Activated effector memory CD4-positive, alpha-beta T cell treated with Interleukin-2 at 50 U/mL for 16 hours (primary cell): ENCODE measurements at regions not wholly inside any gene's neighbourhood (a gene's known extent, or its start where the extent isn't known, plus 50 kb on each side); places are given as distances from the start of the nearest gene placed in this dataset.
"Not testable (repeated sequence)": the region's sequence is repeated elsewhere in the genome, so short reads cannot be mapped to it uniquely, and the experiment has no call there.

Experiments
- DNase-seq: peaks from one replicate; pipeline ENCODE4 v3.0.0-alpha.2; 2020

DNA sequence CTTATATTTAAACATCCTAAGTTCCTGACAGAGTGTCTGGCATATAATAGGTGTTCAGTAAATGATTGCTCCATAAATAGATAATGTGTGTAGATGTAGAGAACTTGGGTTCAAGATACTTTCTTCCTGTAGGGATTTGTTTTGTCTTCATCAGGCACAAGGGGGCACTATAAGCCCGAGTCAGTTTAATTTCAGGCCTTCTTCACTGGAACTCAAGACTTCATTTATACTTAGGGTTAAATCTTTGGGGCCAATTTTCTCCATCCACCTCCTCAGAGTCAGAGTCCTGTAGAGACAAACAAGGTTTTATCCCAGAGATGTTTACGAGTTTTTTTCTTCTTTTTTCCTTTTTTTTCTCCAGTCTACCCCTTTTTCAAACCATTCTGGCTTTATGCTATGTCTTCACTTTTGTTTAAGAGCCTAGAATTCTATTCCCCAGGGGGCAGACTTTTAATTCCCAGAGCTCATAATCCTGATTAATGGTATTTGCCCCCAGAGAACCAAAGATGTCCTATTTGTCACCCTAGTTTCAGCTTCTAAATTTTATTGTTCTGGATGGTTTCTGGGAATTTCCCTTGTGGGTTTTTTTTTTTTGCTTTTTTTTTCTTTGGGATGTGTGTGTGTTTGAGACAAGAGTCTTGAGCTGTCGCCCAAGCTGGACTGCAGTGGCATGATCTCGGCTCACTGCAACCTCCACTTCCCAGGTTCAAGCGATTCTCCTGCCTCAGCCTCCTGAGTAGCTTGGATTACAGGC, 88.4 kb downstream of the HFE start:
- no peak for DNase-seq

DNA sequence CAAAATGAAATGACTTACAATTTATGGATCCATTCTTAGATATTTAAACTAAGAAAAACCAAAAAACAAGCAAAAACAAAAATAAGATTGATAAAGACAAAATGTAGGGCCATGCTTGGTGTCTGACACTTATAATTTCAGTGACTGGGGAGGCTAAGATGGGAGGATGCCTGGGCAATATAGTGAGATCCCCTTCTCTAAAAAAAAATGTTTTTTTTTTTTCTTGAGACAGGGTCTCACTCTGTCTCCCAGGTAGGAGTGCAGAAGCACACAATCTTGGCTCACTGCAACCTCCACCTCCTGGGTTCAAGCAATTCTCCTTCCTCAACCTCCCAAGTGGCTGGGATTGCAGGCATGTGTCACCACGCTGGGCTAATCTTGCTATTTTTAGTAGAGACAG, 92.4 kb downstream of the HFE start:
- DNase-seq: no peak

DNA sequence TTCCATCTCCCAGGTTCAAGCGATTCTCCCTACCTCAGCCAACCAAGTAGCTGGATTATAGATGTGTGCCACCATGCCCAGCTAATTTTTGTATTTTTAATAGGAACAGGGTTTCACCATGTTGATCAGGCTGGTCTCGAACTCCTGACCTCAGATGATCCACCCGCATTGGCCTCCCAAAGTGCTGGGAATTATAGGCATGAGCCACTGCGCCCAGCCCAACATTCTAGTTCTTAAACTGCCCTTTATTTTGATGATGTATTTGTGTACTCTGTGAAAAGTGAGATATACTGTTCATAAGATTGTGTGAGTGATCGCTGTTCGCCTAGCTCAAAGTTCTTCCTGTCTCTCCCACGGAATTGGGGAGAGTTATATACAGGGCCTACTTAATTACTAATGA, 93.1 kb downstream of the HFE start:
- no peak for DNase-seq

DNA sequence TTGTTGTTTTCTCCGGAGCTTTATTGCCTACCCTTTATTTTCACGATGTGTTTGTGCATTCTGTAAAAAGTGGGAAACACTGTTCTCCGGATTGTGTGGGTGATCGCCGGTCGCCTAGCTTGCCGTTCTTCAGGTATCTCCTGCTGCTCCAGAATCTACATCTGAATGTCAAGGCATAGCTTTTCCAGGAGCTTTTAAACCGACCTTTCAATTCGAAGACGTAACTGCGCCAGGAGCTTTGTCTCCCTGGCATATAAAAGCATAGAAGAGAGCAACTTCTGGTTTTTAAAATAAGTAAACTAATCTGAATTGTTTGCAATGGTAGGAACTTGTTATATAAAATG, 96.0 kb downstream of the HFE start:
- no peak for DNase-seq

DNA sequence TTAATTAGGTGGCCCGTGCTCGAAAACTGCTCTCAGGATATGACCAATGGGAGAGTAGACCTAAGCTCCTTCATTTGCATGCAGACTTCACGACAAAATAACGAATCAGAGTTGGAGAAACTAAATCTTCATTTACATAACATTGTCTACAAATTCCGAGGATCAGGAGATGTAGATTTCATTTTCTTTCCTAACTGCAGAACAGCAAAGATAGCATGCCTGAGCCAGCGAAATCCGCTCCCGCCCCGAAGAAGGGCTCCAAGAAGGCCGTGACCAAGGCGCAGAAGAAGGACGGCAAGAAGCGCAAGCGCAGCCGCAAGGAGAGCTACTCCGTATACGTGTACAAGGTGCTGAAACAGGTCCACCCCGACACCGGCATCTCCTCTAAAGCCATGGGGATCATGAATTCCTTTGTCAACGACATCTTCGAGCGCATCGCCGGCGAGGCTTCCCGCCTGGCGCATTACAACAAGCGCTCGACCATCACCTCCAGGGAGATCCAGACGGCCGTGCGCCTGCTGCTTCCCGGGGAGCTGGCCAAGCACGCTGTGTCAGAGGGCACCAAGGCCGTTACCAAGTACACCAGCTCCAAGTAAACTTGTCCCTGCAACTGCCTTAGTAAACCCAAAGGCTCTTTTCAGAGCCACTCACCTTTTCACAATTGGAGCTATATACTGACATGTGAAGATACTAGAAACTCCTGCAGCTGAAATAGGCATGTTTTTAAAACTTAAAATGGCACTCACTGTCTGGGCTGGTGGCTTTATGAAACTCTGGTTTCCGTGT, 96.5 kb downstream of the HFE start:
- peak; percentile 53 for DNase-seq

DNA sequence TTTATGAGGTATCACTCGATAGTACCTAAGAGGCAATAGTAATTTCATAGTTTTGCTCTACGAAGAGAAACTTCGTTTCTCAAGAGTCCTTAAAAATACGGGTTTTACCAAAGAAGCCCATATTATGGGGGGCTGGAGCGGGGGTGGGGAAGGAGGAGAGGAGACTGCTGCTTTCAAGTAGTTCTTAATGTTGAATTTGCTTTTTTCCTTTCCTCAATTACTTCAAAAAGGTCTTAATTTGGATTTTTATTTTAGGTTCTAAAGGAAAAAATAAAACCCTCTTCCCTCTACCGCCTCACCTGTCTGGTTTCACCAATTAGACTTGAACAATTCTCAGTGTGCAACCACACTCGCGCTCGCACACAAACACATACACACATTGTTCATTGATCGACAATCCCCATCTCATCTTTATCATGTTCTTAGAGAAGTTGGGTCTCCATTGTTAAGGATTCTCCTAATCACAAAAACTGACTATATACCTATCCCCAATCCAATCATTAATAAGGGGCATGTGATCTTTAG, 97.2 kb downstream of the HFE start:
- no peak for DNase-seq

DNA sequence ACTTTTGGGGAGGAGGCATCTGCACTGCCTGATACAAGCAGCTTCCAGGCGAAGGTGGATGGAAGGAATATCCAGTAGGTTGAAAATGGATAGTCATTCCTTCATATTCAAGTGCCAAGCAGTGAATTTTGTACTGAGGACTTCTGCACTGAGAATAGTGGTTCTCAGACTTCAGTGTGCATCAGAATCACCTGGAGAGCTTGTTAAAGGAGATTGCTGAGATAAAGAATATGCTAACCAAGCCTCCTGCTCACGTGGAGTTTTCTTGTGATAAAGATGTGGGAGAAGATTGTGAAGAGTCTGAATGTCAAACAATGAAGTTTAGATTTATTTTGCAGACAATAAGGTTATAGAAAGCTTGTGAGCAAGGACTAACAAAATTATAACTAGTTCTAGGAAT, 97.8 kb downstream of the HFE start:
- no peak for DNase-seq

DNA sequence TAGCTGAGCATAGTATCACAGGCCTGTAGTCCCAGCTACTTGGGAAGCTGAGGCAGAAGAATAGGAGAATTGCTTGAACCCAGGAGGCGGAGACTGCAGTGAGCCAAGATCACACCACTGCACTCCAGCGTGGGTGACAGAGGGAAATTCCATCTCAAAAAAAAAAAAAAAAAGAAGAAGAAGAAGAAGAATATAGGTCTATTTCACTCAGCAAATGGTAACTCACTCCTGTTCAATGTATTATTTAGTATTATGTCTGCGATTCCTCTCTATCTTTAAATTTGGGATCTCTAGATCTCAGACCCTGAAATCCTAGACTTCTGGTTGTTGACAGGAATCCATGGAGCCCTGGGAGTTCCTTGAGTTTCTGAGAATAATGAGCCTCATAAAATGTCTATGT, 98.6 kb downstream of the HFE start:
- no peak for DNase-seq

DNA sequence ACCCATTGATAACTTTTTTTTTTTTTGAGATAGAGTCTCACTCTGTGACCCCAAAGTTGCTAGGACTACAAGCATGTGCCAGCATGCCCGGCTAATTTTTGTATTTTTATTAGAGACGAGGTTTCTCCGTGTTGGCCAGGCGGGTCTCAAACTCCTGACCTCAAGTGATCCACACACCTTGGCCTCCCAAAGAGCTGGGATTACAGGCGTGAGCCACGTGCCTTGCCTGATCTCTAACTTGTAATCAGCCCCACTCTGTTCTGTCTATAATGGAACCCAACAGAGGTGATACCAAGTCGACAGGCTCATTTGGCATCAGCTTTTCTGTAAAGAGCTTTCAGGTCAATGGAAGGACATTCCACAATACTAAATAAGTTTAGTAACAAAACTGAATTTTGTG, 99.4 kb downstream of the HFE start:
- no peak for DNase-seq

DNA sequence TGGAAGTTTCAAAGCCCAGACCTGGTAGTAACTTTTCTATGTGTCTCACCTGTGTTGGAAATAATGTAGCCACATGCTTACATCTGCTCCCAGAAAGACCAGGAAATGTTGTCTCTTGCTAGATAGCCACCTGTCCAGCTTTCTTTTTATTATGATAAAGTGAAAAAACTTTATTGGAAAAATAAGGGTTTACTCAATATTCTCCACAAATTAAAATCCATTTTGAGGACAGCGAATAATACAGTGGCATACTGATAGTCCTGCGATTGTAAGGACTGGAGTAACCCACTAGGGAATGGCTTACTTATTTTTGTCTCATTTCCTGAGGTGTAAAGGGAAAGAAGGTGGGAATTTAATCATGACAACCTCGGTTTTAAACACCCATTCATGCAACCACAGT, 100.1 kb downstream of the HFE start:
- no peak for DNase-seq

DNA sequence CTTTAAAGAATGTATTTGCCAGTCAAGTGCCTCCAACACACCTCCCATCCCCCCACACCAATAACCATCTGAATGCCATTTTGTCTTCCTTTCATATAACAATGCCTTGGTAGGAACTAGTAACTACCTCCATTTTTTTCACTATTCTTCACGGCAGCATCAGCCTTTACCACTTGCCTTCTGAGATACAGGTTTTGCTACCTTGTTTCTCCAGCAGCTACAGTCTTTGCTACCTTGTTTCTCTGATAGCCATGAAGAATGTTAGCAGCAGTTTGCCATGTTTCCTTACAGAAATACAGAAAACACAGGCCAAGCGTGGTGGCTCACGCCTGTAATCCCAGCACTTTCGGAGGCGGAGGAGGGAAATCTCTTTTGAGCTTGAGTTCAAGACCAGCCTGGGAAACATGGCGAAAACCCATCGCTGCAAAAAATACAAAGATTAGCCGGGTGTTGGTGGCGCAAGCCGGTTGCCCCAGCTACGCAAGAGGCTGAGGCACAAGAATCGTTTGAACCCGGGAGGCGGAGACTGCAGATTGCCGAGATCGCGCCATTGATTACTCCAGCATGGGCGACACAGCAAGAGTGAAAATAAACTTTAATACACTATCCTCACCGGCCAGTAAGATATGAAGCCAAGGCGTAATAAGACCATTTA, 100.9 kb downstream of the HFE start:
- peak; percentile 24 for DNase-seq

DNA sequence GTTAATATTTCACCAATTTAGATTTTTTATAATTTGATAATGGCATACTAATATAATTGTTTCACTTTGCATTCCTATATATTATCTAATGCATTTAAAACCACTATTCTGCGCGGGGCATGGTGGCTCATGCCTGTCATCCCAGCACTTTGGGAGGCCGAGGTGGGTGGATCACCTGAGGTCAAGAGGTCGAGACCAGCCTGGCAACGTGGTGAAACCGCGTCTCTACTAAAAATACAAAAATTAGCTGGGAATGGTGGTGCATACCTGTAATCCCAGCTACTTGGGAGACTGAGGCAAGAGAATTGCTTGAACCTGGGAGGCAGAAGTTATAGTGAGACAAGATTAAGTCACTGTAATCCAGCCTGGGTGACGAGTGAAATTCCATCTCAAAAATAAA, 104.3 kb downstream of the HFE start:
- DNase-seq: not testable (repeated sequence)

DNA sequence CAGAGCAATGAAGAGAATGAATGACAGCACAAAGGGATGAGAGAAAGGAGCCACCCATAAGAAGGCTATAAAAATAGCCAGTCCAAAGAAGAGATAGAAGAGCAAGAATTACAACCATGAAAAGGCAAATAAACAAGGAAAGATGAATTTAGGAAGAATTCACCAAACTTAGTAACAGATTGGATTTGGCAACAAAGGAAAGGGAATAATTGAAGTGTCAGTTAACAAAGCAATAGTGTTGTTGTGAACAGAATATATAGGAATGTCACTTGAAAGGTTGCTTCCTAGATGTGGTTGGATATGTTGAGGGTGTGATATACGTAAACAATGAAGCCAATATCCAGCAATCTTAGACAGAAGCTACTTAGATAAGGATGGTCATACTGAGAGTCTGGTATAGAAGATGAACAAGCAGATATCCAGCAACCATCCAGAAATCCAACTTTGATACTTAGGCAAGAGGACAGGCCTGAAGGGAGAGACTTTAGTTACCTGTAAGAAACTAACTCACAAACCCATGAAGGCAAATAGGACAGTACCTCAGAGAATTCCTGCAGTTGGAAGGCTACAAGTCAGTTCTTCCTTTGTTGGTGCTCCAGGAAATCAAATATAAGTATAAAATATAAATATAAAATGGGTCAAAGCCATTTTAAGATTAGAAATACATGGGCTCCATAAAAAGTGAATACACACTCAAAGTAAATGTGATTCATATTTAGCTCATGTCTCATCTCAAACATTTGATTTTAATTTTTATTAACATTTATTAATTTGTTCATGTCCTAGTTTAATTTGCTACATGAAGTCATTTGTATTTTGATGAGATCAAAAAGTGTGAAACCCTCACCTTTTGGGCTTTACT, 106.5 kb downstream of the HFE start:
- DNase-seq: no peak

DNA sequence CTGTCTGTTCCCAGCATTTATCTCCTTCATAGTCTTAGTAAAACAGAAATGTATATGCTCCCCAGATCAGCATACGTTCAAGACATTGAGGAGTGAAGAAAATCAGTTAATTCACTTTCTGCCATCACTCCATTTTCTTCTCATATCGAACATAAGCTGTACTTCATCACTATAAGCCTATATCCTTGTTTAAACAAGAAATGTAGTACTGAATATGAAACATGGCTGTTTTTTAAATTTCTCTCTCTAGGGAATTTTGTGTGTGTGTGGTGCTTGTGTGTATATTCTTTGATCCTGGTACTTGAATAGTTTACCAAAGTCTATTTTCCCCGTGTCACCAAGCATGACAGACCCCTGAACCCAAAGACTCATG, 107.1 kb downstream of the HFE start:
- DNase-seq: no peak

DNA sequence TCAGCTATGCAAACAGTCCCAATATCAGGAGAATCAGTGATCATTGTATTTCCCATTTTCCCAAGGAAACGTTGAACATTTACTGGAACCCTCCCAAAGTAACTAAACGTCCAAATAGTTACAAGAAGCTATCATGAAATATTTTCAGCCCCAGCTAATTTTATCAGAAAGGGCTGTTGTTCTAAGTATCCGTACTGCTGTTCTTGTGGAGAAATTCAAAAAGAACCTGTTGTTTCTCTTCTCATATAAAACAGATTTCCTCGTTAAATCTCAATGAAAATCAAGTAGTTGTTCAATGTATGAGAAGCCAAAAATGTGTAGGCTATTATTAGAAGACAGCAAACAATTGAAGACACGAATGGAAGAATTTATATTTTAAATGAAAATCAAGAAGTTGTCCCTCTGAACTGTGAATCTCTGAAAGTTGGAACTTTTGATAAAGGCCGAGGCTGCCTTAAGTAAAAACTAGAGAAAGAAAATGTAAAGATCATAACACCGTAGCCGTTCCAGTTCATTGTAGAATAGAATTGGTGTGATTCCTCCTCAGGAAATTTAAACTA, 107.7 kb downstream of the HFE start:
- no peak for DNase-seq

DNA sequence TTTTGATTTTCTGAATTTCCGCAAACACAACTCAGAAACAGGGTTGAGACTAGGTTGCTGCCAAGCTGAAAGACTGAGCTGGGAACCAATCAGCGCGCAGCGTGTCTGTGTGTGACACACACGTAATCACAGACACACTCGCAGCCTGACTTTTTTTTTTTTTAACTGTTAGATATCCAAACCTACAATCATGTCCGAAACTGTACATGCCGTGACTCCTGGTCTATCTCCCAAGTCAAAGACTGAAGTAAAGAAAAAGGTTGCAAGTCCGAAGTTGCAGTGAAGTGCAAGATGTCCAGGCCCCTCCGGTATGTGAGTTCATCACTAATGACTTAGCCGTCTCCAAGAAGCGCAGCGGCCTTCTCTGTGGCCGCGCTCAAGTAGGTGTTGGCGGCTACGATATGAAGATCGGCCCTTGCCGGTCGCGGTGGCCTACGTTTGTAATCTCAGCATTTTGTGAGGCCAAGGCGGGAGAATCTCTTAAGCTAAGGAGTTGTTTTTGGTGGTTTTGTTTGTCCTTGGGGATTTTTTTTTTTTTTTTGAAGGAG, 108.2 kb downstream of the HFE start:
- peak; percentile 75 for DNase-seq

DNA sequence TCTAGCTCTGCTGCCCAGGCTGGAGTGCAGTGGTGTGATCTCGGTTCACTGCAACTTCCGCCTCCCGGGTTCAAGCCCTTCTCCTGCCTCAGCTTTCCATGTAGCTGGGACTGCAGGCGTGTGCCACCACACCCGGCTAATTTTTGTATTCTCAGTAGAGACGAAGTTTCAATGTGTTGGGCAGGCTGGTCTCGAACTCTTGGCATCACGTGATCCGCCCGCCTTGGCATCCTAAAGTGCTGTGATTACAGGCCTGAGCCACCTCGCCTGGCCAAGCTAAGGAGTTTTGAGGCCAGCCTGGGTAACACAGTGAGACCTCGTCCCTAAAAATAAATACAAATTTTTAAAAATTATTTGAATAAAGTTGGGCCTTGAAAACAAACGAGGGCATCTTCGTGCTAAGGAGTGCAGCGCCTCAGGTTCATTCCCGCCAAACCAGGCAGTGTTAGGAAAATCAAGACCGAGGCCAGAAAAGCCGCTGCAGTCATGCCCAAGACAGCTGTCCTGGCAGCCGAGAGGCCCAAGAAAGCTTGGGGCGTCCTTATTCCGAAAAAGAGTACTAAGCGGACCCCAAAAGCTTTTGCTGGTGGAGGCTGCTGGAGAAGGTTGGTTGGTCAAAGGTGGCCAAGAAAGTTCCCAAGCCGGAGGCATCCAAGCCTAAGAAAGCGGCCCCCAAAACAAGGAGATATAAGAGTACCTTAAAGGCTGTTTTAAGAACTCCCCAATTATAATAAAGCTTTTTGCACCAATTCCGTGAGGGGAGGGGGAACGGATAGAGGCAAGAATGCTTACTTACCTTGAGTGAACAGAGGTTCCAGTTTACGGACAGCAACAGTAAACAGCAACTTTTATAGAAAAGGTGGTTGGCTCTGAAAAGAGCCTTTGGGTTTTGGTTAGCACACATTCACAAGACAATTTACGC, 109.0 kb downstream of the HFE start:
- DNase-seq: no peak

DNA sequence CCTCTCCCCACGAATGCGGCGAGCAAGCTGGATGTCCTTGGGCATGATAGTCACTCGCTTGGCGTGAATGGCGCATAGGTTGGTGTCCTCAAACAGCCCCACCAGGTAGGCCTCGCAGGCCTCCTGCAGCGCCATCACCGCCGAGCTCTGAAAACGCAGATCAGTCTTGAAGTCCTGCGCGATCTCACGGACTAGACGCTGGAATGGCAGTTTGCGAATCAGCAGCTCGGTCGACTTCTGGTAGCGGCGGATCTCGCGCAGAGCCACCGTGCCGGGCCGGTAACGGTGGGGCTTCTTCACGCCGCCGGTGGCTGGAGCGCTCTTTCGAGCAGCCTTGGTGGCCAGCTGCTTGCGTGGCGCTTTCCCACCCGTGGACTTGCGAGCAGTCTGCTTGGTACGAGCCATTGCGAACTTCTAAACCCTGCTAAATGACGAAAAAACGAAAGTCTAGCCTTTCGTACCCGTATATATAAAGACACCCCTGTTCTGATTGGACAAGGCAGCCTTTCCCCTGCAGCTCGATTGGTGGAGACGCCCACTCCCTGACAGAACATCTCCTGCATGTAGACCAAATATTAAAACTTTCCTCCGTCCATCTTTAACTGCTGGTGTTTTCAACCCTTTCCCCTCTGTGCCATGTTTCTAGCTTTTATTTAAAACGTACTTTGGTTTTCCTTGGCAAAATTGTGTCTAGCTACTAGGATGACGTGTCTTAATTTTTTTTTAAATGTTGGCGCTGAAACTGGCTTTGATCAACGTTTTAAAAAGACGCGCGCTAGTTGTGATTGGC, 109.8 kb downstream of the HFE start:
- DNase-seq: peak; percentile 63

DNA sequence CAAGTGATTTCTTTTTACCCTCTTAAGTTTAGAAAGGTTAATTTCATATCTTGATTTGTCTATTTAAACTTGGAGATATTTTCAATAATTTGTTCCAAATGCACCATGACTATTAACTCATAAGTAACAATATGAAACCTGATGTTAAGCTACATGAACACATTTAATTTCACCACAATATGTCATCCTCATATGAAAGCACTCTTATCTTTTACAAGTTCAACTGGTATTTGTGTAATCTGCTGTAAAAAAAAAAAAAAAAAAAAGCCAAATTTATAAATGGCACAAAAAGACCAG, 110.4 kb downstream of the HFE start:
- no peak for DNase-seq

DNA sequence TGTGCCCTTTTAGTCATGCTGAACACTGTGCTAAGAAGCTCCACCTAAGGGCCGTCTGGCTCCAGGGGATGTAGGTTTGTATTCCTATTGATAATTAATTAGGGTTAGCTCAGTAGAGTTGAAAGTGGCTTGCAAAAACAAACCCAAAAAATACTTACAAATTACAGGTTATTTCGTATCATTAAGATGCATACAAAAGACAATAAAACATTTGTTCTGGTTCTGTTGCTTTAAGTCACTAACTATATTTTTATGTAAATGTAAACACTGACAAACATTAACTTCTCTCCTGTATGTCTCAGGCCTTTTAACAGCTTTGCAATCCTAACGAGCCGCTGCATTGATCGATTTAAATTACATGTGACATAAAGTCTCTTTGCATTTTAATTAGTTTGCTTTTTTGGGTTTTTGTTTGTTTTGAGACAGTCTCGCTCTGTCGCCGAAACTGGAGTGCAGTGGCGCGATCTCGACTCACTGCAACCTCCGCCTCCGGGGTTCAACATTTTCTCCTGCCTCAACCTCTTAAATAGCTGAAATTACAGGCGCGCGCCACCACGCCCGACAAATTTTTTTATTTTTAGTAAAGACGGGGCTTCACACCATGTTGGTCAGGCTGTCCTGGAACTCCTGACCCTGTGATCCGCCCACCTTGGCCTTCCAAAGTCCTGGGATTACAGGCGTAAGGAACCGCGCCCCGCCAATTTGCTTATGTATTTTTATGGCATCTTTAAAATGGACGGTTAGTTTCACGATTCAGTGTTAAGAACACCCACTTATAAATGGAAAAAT, 110.9 kb downstream of the HFE start:
- DNase-seq: no peak
